HEK293 (cell line): ENCODE measurements at regions not wholly inside any gene's neighbourhood (a gene's known extent, or its start where the extent isn't known, plus 50 kb on each side); places are given as distances from the start of the nearest gene placed in this dataset.

Source experiments
- CTCF ChIA-PET: fragments of 350-600 bp; formaldehyde crosslinking; extraction: SDS; loops from one replicate; lab custom pipeline; 2021; ENCODE audit warnings: antibody characterized with exemption; lab: Yijun Ruan, JAX
- POLR2A ChIA-PET: fragments of 300-600 bp; formaldehyde crosslinking; extraction: SDS; loops from one replicate; lab custom pipeline; 2020; ENCODE audit warnings: antibody characterized with exemption, inconsistent platforms; lab: Yijun Ruan, JAX
- H3K27ac ChIP-seq: fragments of 200-500 bp; sonication (Bioruptor generic); 2 replicates; pipeline ENCODE4 v1.5.1; 2014; ENCODE audit warnings: low read depth, low read length, control low read depth, inconsistent platforms; ENCODE audit errors: extremely low read depth
- H3K36me3 ChIP-seq, 2 experiments: fragments of 200-500 bp in 1 of 2; sonication (Bioruptor generic) in 1 of 2; 1 replicate in 1 of 2; 2 replicates in 1 of 2; pipeline ENCODE4 v1.5.1; 2014 to 2017; ENCODE audit warnings: inconsistent platforms in 2 of 2, low read length in 2 of 2; ENCODE audit not compliant: control insufficient read depth in 2 of 2, insufficient read depth in 1 of 2
- H3K4me1 ChIP-seq: fragments of 200-500 bp; sonication (Bioruptor generic); 2 replicates; pipeline ENCODE4 v1.5.1; 2014; ENCODE audit warnings: mild to moderate bottlenecking, low read length, inconsistent platforms; ENCODE audit not compliant: control insufficient read depth, insufficient read depth
- H3K4me3 ChIP-seq: 2 replicates; pipeline ENCODE4 v1.5.1; 2011; ENCODE audit warnings: low read depth, mild to moderate bottlenecking, control low read depth, low read length, moderate library complexity
- H3K9me3 ChIP-seq: fragments of 200-500 bp; sonication (Bioruptor generic); 2 replicates; pipeline ENCODE4 v1.5.1; 2014; ENCODE audit warnings: low read depth, low read length, inconsistent platforms; ENCODE audit not compliant: control insufficient read depth, insufficient read depth
- HOXD13 ChIP-seq: sonication (generic); formaldehyde crosslinking; IDR thresholded peaks from 2 replicates; pipeline ENCODE4 v1.8.0; 2022; ENCODE audit warnings: missing genetic modification reagents, borderline replicate concordance
- PRDM1 ChIP-seq: fragments of 450-650 bp; formaldehyde crosslinking; IDR thresholded peaks from 2 replicates; pipeline ENCODE4; 2016; ENCODE audit warnings: missing biosample characterization, missing genetic modification characterization
- ZBTB10 ChIP-seq: fragments of 450-650 bp; formaldehyde crosslinking; IDR thresholded peaks from 2 replicates; pipeline ENCODE4 v1.5.1; 2016; ENCODE audit warnings: missing biosample characterization, missing genetic modification characterization
- ZBTB6 ChIP-seq: fragments of 450-650 bp; formaldehyde crosslinking; IDR thresholded peaks from 2 replicates; pipeline ENCODE4 v1.5.1; 2017; ENCODE audit warnings: missing biosample characterization, missing genetic modification characterization
- ZFP41 ChIP-seq: fragments of 450-650 bp; formaldehyde crosslinking; IDR thresholded peaks from 2 replicates; pipeline ENCODE4 v1.5.1; 2016; ENCODE audit warnings: missing biosample characterization, missing genetic modification characterization, borderline replicate concordance
- ZNF112 ChIP-seq: fragments of 450-650 bp; formaldehyde crosslinking; IDR thresholded peaks from 2 replicates; pipeline ENCODE4 v1.5.0; 2017; ENCODE audit warnings: missing biosample characterization, missing genetic modification characterization
- ZNF324 ChIP-seq: fragments of 450-650 bp; formaldehyde crosslinking; IDR thresholded peaks from 2 replicates; pipeline ENCODE4 v1.5.1; 2016; ENCODE audit warnings: missing biosample characterization, missing genetic modification characterization
- ZNF426 ChIP-seq: fragments of 450-650 bp; formaldehyde crosslinking; IDR thresholded peaks from 2 replicates; pipeline ENCODE4 v1.5.1; 2017; ENCODE audit warnings: missing biosample characterization, missing genetic modification characterization, mild to moderate bottlenecking, inconsistent platforms, moderate library complexity
- ZNF530 ChIP-seq: fragments of 450-650 bp; formaldehyde crosslinking; IDR thresholded peaks from 2 replicates; pipeline ENCODE4 v1.5.1; 2016; ENCODE audit warnings: low read depth, missing biosample characterization, missing genetic modification characterization
- ZNF791 ChIP-seq: fragments of 450-650 bp; formaldehyde crosslinking; IDR thresholded peaks from 2 replicates; pipeline ENCODE4 v1.5.1; 2016; ENCODE audit warnings: missing biosample characterization, missing genetic modification characterization
- TF ChIP-seq, protein P1 (sequence below): fragments of 450-650 bp; formaldehyde crosslinking; IDR thresholded peaks from 2 replicates; pipeline ENCODE4 v1.5.1; 2016; ENCODE audit warnings: missing biosample characterization, missing genetic modification characterization
- TF ChIP-seq, protein P2 (sequence below): fragments of 450-650 bp; formaldehyde crosslinking; IDR thresholded peaks from 2 replicates; pipeline ENCODE4 v1.5.1; 2017; ENCODE audit warnings: missing biosample characterization, missing genetic modification characterization
- TF ChIP-seq, protein P3 (sequence below): fragments of 450-650 bp; formaldehyde crosslinking; IDR thresholded peaks from 2 replicates; pipeline ENCODE4 v1.5.1; 2016; ENCODE audit warnings: missing biosample characterization, missing genetic modification characterization
- TF ChIP-seq, protein P4 (sequence below): fragments of 450-650 bp; formaldehyde crosslinking; IDR thresholded peaks from 2 replicates; pipeline ENCODE4 v1.5.1; 2017; ENCODE audit warnings: missing biosample characterization, missing genetic modification characterization

DNA sequence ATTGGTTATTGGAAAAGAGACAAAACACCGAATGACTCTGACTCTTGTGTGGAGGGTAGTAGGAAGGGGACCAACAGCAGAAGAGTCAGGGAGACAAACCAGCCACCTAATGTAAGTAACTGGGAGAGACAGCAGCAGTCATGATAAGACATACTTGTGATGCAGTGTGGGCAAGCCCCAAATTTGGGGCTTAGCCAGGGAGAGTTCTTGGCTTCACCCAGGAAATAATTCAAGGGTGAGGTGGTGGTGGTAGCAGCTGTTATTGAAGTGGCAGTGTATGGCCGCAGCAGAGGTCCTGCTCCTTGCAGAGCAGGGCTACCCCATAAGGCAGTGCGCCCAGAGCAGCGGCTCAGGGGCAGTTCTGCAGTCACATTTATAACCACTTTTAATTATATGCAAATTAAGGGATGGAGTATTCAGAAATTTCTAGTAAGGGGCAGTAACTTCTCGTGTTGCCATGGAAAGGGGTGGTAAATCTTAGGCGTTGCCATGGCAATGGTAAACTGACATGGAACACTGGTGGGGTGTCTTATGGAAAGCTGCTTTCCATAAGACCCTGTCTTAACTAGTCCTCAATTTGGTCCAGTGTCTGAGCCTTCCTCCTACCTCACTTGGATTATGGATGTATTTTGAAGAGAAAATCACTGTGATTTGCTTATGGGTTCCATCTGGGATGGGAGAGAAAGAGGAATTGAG is 317.1 kb downstream of the PHKB start:
- ChIA-PET POLR2A (no interaction called here), CTCF (no interaction called here)
- H3K36me3 ChIP-seq, result no peaks in the 10 kb centered on the region
- H3K9me3 ChIP-seq, result no peaks in the 10 kb centered on the region
- TF ChIP-seq ZBTB6 (tag by site-specific recombination), result no peak
- TF ChIP-seq ZNF791 (tag by site-specific recombination), result no peak
- TF ChIP-seq, protein P1, sequence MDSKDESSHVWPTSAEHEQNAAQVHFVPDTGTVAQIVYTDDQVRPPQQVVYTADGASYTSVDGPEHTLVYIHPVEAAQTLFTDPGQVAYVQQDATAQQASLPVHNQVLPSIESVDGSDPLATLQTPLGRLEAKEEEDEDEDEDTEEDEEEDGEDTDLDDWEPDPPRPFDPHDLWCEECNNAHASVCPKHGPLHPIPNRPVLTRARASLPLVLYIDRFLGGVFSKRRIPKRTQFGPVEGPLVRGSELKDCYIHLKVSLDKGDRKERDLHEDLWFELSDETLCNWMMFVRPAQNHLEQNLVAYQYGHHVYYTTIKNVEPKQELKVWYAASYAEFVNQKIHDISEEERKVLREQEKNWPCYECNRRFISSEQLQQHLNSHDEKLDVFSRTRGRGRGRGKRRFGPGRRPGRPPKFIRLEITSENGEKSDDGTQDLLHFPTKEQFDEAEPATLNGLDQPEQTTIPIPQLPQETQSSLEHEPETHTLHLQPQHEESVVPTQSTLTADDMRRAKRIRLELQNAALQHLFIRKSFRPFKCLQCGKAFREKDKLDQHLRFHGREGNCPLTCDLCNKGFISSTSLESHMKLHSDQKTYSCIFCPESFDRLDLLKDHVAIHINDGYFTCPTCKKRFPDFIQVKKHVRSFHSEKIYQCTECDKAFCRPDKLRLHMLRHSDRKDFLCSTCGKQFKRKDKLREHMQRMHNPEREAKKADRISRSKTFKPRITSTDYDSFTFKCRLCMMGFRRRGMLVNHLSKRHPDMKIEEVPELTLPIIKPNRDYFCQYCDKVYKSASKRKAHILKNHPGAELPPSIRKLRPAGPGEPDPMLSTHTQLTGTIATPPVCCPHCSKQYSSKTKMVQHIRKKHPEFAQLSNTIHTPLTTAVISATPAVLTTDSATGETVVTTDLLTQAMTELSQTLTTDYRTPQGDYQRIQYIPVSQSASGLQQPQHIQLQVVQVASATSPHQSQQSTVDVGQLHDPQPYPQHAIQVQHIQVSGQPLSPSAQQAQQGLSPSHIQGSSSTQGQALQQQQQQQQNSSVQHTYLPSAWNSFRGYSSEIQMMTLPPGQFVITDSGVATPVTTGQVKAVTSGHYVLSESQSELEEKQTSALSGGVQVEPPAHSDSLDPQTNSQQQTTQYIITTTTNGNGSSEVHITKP (tag by site-specific recombination), result no peak
- TF ChIP-seq ZNF426 (tag by site-specific recombination), result no peak
- TF ChIP-seq, protein P2, sequence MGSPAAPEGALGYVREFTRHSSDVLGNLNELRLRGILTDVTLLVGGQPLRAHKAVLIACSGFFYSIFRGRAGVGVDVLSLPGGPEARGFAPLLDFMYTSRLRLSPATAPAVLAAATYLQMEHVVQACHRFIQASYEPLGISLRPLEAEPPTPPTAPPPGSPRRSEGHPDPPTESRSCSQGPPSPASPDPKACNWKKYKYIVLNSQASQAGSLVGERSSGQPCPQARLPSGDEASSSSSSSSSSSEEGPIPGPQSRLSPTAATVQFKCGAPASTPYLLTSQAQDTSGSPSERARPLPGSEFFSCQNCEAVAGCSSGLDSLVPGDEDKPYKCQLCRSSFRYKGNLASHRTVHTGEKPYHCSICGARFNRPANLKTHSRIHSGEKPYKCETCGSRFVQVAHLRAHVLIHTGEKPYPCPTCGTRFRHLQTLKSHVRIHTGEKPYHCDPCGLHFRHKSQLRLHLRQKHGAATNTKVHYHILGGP, result no peak
- TF ChIP-seq, protein P3, sequence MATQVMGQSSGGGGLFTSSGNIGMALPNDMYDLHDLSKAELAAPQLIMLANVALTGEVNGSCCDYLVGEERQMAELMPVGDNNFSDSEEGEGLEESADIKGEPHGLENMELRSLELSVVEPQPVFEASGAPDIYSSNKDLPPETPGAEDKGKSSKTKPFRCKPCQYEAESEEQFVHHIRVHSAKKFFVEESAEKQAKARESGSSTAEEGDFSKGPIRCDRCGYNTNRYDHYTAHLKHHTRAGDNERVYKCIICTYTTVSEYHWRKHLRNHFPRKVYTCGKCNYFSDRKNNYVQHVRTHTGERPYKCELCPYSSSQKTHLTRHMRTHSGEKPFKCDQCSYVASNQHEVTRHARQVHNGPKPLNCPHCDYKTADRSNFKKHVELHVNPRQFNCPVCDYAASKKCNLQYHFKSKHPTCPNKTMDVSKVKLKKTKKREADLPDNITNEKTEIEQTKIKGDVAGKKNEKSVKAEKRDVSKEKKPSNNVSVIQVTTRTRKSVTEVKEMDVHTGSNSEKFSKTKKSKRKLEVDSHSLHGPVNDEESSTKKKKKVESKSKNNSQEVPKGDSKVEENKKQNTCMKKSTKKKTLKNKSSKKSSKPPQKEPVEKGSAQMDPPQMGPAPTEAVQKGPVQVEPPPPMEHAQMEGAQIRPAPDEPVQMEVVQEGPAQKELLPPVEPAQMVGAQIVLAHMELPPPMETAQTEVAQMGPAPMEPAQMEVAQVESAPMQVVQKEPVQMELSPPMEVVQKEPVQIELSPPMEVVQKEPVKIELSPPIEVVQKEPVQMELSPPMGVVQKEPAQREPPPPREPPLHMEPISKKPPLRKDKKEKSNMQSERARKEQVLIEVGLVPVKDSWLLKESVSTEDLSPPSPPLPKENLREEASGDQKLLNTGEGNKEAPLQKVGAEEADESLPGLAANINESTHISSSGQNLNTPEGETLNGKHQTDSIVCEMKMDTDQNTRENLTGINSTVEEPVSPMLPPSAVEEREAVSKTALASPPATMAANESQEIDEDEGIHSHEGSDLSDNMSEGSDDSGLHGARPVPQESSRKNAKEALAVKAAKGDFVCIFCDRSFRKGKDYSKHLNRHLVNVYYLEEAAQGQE, result no peak
- TF ChIP-seq, protein P4, sequence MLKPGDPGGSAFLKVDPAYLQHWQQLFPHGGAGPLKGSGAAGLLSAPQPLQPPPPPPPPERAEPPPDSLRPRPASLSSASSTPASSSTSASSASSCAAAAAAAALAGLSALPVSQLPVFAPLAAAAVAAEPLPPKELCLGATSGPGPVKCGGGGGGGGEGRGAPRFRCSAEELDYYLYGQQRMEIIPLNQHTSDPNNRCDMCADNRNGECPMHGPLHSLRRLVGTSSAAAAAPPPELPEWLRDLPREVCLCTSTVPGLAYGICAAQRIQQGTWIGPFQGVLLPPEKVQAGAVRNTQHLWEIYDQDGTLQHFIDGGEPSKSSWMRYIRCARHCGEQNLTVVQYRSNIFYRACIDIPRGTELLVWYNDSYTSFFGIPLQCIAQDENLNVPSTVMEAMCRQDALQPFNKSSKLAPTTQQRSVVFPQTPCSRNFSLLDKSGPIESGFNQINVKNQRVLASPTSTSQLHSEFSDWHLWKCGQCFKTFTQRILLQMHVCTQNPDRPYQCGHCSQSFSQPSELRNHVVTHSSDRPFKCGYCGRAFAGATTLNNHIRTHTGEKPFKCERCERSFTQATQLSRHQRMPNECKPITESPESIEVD, result no peak
- TF ChIP-seq ZNF112 (tag by site-specific recombination), result no peak
- no peak for TF ChIP-seq ZBTB10 (tag by site-specific recombination)
- no peak for TF ChIP-seq ZNF324 (tag by site-specific recombination)
- no peak for TF ChIP-seq HOXD13 (CRISPR knock-in tag)
- no peak for TF ChIP-seq ZFP41 (tag by site-specific recombination)
- no peak for TF ChIP-seq PRDM1 (tag by site-specific recombination)
- TF ChIP-seq ZNF530 (tag by site-specific recombination), result no peak
- no peak overlapping the region for H3K4me3 ChIP-seq
- no peaks in the 10 kb centered on the region for H3K4me1 ChIP-seq
- no peak overlapping the region for H3K27ac ChIP-seq
